ENCODE measurements at regions not wholly inside any gene's neighbourhood (a gene's known extent, or its start where the extent isn't known, plus 50 kb on each side); places are given as distances from the start of the nearest gene placed in this dataset.

DNA sequence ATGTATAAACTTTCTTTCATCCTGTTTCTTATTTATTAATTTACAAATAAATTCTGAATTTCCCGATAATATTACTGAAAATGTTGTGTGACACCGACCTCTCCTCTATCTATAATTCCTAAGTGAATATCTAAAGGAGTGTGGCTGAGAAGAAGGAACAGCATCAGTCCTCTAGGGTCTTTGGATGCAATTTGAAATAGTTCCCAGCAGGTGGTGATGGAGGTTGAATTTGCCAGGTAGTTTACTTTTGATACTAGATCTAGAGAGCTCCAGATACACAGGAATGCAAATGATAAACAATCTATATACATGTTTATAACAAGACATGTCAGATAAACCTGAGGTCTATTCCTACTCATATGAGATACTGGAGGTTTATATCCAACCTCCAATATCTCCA lies 305.4 kb downstream of the PCDH18 start:
- in situ Hi-C loops (cut with MboI; ENCODE audit: low sequenced_read_pairs) (no loop called here), dilution Hi-C loops (cut with HindIII; ENCODE audit: low sequenced_read_pairs, unreplicated experiment) (no loop called here), intact Hi-C loops (cut with micrococcal nuclease) (loop anchor here (5.0 kb wide), 1 partner anchor 305 kb away; the partner anchor contains the start of gene PCDH18)
- WGBS, 2 experiments (ENCODE audit: extremely low coverage in 2 of 2, insufficient read length in 1 of 2), result no CpG with 5 or more reads among the region's 2 CpGs
- Histone ChIP-seq H3K4me1 (ENCODE audit: control insufficient read depth, insufficient read depth, low read length) (no peaks in the 10 kb centered on the region), H4K91ac (ENCODE audit: insufficient read depth, low read depth, low read length) (no peak overlapping the region), H3K56ac (ENCODE audit: extremely low read depth, insufficient read depth, low read length) (no peak overlapping the region), H2AK9ac (replicated peaks; ENCODE audit: low read depth, low read length, poor library complexity) (no peak overlapping the region), H2BK120ac (ENCODE audit: low read depth, low read length) (no peak overlapping the region), H3K23ac (ENCODE audit: low read depth, low read length) (no peak overlapping the region), H2AFZ (replicated peaks; ENCODE audit: low read length, poor library complexity) (no peak overlapping the region), H3K4ac (ENCODE audit: low read depth, low read length) (no peak overlapping the region), H2BK20ac (ENCODE audit: low read depth, low read length) (no peak overlapping the region), H2BK15ac (ENCODE audit: low read depth, low read length) (no peak overlapping the region), H3K9ac (ENCODE audit: low read depth, low read length) (no peak overlapping the region), H4K20me1 (ENCODE audit: insufficient read depth, low read length) (no peaks in the 10 kb centered on the region), H3K18ac (ENCODE audit: low read depth, low read length) (no peak overlapping the region), H3K27ac (ENCODE audit: insufficient read depth, low read length) (no peak overlapping the region), H3K14ac (replicated peaks; ENCODE audit: low read depth, low read length) (no peak overlapping the region), H3K4me2 (ENCODE audit: low read depth, low read length) (no peak overlapping the region), H3K9me3 (ENCODE audit: control insufficient read depth, insufficient read depth, low read length) (no peaks in the 10 kb centered on the region), H2BK5ac (ENCODE audit: low read depth, low read length, poor library complexity, severe bottlenecking) (no peak overlapping the region), H3K27me3 (ENCODE audit: control insufficient read depth, insufficient read depth, low read length) (no peaks in the 10 kb centered on the region), H2AK5ac (ENCODE audit: low read depth, low read length) (no peak overlapping the region), H4K5ac (ENCODE audit: low read depth, low read length) (no peak overlapping the region), H3K79me1 (ENCODE audit: low read depth in 1 of 2, low read length in 2 of 2) (no peaks in the 10 kb centered on the region), H3K9me1 (ENCODE audit: insufficient read depth, low read length) (no peaks in the 10 kb centered on the region), H3K36me3 (ENCODE audit: control insufficient read depth, insufficient read depth, low read length) (no peaks in the 10 kb centered on the region), H4K8ac (ENCODE audit: low read depth in 2 of 2, low read length in 2 of 2) (no peak overlapping the region), H3K4me3 (ENCODE audit: insufficient read depth, low read depth, low read length) (no peak overlapping the region)
- DNase-seq (peak; percentile 16), ATAC-seq (ENCODE audit: low read depth) (peak; percentile 44; the same call in 1 of the 2 replicates)
- BruUV-seq (replicated peaks), result no TSS peak
- ChIA-PET POLR2A (ENCODE audit: unreplicated experiment) (no interaction called here), CTCF (no interaction called here)
- TF ChIP-seq MXI1 (IDR thresholded peaks at IDR 0.05; ENCODE audit: borderline replicate concordance, low read depth, low read length) (no peak), RAD21 (IDR thresholded peaks at IDR 0.05; ENCODE audit: low read length) (peak; percentile 41; the same call in 1 of the 2 replicates), RCOR1 (IDR thresholded peaks at IDR 0.05; ENCODE audit: insufficient replicate concordance, low read length) (no peak), SMC3 (IDR thresholded peaks at IDR 0.05; ENCODE audit: low read depth, low read length) (peak; percentile 14; the same call in 1 of the 2 replicates), MAZ (IDR thresholded peaks at IDR 0.05; ENCODE audit: borderline replicate concordance, low read depth, low read length) (no peak)
- TF ChIP-seq, protein P1, sequence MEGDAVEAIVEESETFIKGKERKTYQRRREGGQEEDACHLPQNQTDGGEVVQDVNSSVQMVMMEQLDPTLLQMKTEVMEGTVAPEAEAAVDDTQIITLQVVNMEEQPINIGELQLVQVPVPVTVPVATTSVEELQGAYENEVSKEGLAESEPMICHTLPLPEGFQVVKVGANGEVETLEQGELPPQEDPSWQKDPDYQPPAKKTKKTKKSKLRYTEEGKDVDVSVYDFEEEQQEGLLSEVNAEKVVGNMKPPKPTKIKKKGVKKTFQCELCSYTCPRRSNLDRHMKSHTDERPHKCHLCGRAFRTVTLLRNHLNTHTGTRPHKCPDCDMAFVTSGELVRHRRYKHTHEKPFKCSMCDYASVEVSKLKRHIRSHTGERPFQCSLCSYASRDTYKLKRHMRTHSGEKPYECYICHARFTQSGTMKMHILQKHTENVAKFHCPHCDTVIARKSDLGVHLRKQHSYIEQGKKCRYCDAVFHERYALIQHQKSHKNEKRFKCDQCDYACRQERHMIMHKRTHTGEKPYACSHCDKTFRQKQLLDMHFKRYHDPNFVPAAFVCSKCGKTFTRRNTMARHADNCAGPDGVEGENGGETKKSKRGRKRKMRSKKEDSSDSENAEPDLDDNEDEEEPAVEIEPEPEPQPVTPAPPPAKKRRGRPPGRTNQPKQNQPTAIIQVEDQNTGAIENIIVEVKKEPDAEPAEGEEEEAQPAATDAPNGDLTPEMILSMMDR (conservative IDR thresholded peaks at IDR 0.05; ENCODE audit: low read depth, low read length), result peak; percentile 28

Measured in IMR-90 (cell line).